Endothelial cell of umbilical vein (primary cell): ENCODE measurements at regions not wholly inside any gene's neighbourhood (a gene's known extent, or its start where the extent isn't known, plus 50 kb on each side); places are given as distances from the start of the nearest gene placed in this dataset.

Experiments
- BruUV-seq: library from RNA; stranded (reverse); fragments of 400-500 nt; replicated peaks from 2 replicates; lab custom pipeline; 2021; lab: Mats Ljungman, UMichigan
- CTCF ChIA-PET: fragments of 300-600, 350-600 bp; sonication (Branson Sonifier 250); formaldehyde crosslinking; loops from one replicate; lab custom pipeline; 2021; ENCODE audit warnings: antibody characterized with exemption, inconsistent platforms; lab: Charles Lee
- POLR2A ChIA-PET: fragments of 300-600, 350-600 bp; sonication (Branson Sonifier 250); formaldehyde crosslinking; loops from one replicate; lab custom pipeline; 2021; ENCODE audit warnings: antibody characterized with exemption, inconsistent platforms; lab: Charles Lee
- DNase-seq: peaks from one replicate; pipeline ENCODE4 v3.0.0-alpha.2; 2011; ENCODE audit warnings: low read depth, low spot score
- FAIRE-seq: peaks from 2 replicates; lab custom pipeline; 2011; peaks lifted over from hg19 to GRCh38; lab: Jason Lieb, UNC
- H2AFZ ChIP-seq: 2 replicates; pipeline ENCODE4 v1.6.0; 2012; ENCODE audit warnings: low read depth, low read length, control low read depth, inconsistent platforms
- H3K27ac ChIP-seq: 2 replicates; pipeline ENCODE4 v1.5.1; 2011; ENCODE audit warnings: low read depth, mild to moderate bottlenecking, control low read depth, low read length, moderate library complexity; ENCODE audit not compliant: insufficient read depth
- H3K27me3 ChIP-seq, 2 experiments: 2 replicates each; pipeline versions ENCODE4 v1.6.0 to v1.6.1; 2011; ENCODE audit warnings: low read length in 2 of 2, mixed read lengths in 1 of 2; ENCODE audit not compliant: control insufficient read depth in 2 of 2, insufficient read depth in 2 of 2
- H3K36me3 ChIP-seq, 2 experiments: 2 replicates in 1 of 2; 3 replicates in 1 of 2; pipeline ENCODE4 v1.5.1; 2011; ENCODE audit warnings: low read length in 2 of 2, mild to moderate bottlenecking in 1 of 2, moderate library complexity in 1 of 2; ENCODE audit not compliant: control insufficient read depth in 2 of 2, insufficient read depth in 2 of 2; ENCODE audit errors: extremely low read depth in 1 of 2
- H3K4me1 ChIP-seq: 3 replicates; pipeline ENCODE4 v1.5.1; 2011; ENCODE audit warnings: mild to moderate bottlenecking, low read length; ENCODE audit not compliant: control insufficient read depth, insufficient read depth; ENCODE audit errors: extremely low read depth
- H3K4me2 ChIP-seq: 2 replicates; pipeline ENCODE4 v1.6.1; 2011; ENCODE audit warnings: low read length, control low read depth, mixed read lengths; ENCODE audit not compliant: insufficient read depth
- H3K4me3 ChIP-seq, 3 experiments: fragments of 200-600 bp in 1 of 3; sonication (generic), shearing (Covaris generic) in 1 of 3; replicated peaks in 1 of 3; 2 replicates each; pipeline ENCODE4 v1.5.1; 2011 to 2016; ENCODE audit warnings: control low read depth in 3 of 3, low read length in 3 of 3, mild to moderate bottlenecking in 2 of 3, inconsistent platforms in 1 of 3, low read depth in 1 of 3, moderate library complexity in 1 of 3; ENCODE audit not compliant: insufficient read depth in 1 of 3
- H3K79me2 ChIP-seq: 2 replicates; pipeline ENCODE4 v1.6.0; 2012; ENCODE audit warnings: low read length, inconsistent platforms; ENCODE audit not compliant: control insufficient read depth, insufficient read depth
- H3K9ac ChIP-seq: replicated peaks from 2 replicates; pipeline ENCODE3; 2011; ENCODE audit warnings: low read length, control low read depth; ENCODE audit not compliant: insufficient read depth; ENCODE audit errors: extremely low read depth
- H3K9me1 ChIP-seq: replicated peaks from 3 replicates; pipeline ENCODE4 v1.6.0; 2011; ENCODE audit warnings: mild to moderate bottlenecking, low read length; ENCODE audit not compliant: control insufficient read depth, insufficient read depth; ENCODE audit errors: extremely low read depth
- H3K9me3 ChIP-seq: replicated peaks from 2 replicates; pipeline ENCODE4 v1.5.1; 2012; ENCODE audit warnings: low read length, inconsistent platforms; ENCODE audit not compliant: control insufficient read depth, insufficient read depth
- H4K20me1 ChIP-seq: replicated peaks from 2 replicates; pipeline ENCODE3; 2011; ENCODE audit warnings: mild to moderate bottlenecking, low read length; ENCODE audit not compliant: control insufficient read depth, insufficient read depth; ENCODE audit errors: extremely low read depth
- EZH2 ChIP-seq: IDR thresholded peaks from 2 replicates; pipeline ENCODE4 v1.6.1; 2012; ENCODE audit warnings: borderline replicate concordance, low read depth, mild to moderate bottlenecking, moderate library complexity, low read length, inconsistent platforms; ENCODE audit not compliant: severe bottlenecking
- FOS ChIP-seq: IDR thresholded peaks from 2 replicates; pipeline ENCODE4 v1.6.1; 2011; ENCODE audit warnings: mild to moderate bottlenecking, low read length, moderate library complexity, borderline replicate concordance; ENCODE audit not compliant: insufficient read depth
- JUN ChIP-seq: IDR thresholded peaks from 2 replicates; pipeline ENCODE4 v1.6.1; 2011; ENCODE audit warnings: borderline replicate concordance, low read depth; ENCODE audit not compliant: insufficient read length, insufficient read depth
- MAX ChIP-seq: IDR thresholded peaks from 2 replicates; pipeline ENCODE4 v1.6.1; 2011; ENCODE audit not compliant: insufficient read depth, insufficient read length
- MYC ChIP-seq: IDR thresholded peaks from one replicate; pipeline ENCODE4 v1.6.1; 2011; ENCODE audit warnings: mild to moderate bottlenecking, low read depth, low read length
- POLR2A ChIP-seq: IDR thresholded peaks from 2 replicates; pipeline ENCODE4 v1.6.1; 2012; ENCODE audit warnings: low read depth, mild to moderate bottlenecking, control low read depth, low read length
- POLR2AphosphoS5 ChIP-seq: IDR thresholded peaks from 2 replicates; pipeline ENCODE4 v1.6.1; 2012; ENCODE audit warnings: low read depth, mild to moderate bottlenecking, control low read depth, low read length, moderate library complexity; ENCODE audit not compliant: insufficient read depth
- dilution Hi-C: fragments of 300-500 bp; cut with MboI; formaldehyde crosslinking; loops from one replicate; pipeline ENCODE4 v1.15.0; 2019; ENCODE audit warnings: low sequenced_read_pairs; ENCODE audit not compliant: extremely low pct_ligation_motif_present
- intact Hi-C: fragments of 100-400 bp; cut with micrococcal nuclease; formaldehyde crosslinking; loops from one replicate; pipeline ENCODE4 v1.10.0; 2022
- TF ChIP-seq, protein P1 (sequence below), 2 donors: IDR thresholded peaks; 1 replicate in 1 of 2; 2 replicates in 1 of 2; pipeline ENCODE4 v1.5.1; 2011; ENCODE audit warnings: low read length in 2 of 2, mild to moderate bottlenecking in 2 of 2, moderate library complexity in 2 of 2, control low read depth in 1 of 2, inconsistent platforms in 1 of 2, low read depth in 1 of 2; ENCODE audit not compliant: insufficient read depth in 1 of 2; ENCODE audit errors: extremely low read depth in 1 of 2

DNA sequence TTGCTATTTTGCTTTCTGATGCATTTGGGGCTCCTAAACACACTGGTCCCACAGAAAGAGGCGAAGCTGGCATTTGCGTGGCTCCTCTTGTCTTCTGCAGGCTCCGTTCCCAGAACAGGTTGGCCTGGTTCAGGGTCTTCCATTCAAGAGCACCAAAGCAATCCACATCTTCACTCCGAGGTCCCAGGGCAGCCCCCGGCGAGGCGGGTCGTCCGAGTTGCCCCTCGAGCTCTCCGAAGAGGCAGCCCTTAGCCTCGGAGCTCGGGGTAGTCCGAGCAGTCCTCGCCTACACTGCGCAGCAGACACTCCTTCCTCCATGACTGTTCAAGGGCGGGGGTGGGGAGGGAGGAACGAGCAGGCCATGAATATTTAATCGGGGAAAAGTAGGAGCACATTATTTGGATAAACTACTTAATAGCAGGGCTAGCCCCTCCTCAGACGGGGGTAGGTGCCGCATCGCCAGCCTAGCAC lies 321.3 kb downstream of the BLID start:
- no peak overlapping the region for H3K9ac ChIP-seq
- H3K9me3 ChIP-seq = no peaks in the 10 kb centered on the region
- no peaks in the 10 kb centered on the region for H3K27me3 ChIP-seq
- no peak for FAIRE-seq
- no peak overlapping the region for H2AFZ ChIP-seq
- H3K4me2 ChIP-seq = no peak overlapping the region
- POLR2A ChIA-PET = no interaction called here
- H3K27ac ChIP-seq = no peak overlapping the region
- H3K36me3 ChIP-seq = no peaks in the 10 kb centered on the region
- DNase-seq = no peak
- no TSS peak for BruUV-seq
- H3K4me3 ChIP-seq = no peak overlapping the region
- no peak for TF ChIP-seq EZH2
- TF ChIP-seq POLR2A = no peak
- TF ChIP-seq FOS = no peak
- no peak for TF ChIP-seq POLR2AphosphoS5
- TF ChIP-seq MYC = no peak
- CTCF ChIA-PET = interaction anchor here (1.2 kb wide), 1 partner anchor 11 kb away, joined by 3 read pairs; no protein-coding TSS in a partner anchor
- no peaks in the 10 kb centered on the region for H3K79me2 ChIP-seq
- no peaks in the 10 kb centered on the region for H3K9me1 ChIP-seq
- H4K20me1 ChIP-seq = no peaks in the 10 kb centered on the region
- dilution Hi-C loops (no loop called here), intact Hi-C loops (loop anchor here (5.0 kb wide), 1 partner anchor 47 kb away; no protein-coding TSS in a partner anchor)
- H3K4me1 ChIP-seq = no peaks in the 10 kb centered on the region

DNA sequence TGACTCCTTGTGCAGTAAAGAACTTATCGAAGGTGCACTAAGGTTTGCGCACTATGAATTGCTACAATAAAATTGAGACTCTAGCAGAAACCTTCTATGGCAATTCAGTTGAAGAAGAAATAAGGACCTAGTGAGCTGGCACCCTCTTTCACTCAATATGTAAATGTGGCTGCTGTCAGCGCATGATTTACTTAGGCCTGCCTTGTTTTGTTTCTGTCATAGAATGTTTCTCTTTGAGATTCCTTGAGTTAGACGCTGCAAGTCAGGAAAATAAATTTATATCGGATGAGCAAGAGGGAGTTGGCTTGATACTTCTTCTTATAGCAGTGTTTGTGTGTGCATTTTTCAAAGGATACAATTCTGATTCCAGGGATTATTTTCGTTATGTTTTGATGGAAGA lies 322.1 kb downstream of the BLID start:
- H3K4me3 ChIP-seq = no peak overlapping the region
- BruUV-seq = no TSS peak
- H3K79me2 ChIP-seq = no peaks in the 10 kb centered on the region
- H3K9me3 ChIP-seq = no peaks in the 10 kb centered on the region
- no peaks in the 10 kb centered on the region for H3K4me1 ChIP-seq
- TF ChIP-seq POLR2A (no peak), MAX (no peak), FOS (no peak), POLR2AphosphoS5 (no peak), JUN (no peak)
- TF ChIP-seq, protein P1, sequence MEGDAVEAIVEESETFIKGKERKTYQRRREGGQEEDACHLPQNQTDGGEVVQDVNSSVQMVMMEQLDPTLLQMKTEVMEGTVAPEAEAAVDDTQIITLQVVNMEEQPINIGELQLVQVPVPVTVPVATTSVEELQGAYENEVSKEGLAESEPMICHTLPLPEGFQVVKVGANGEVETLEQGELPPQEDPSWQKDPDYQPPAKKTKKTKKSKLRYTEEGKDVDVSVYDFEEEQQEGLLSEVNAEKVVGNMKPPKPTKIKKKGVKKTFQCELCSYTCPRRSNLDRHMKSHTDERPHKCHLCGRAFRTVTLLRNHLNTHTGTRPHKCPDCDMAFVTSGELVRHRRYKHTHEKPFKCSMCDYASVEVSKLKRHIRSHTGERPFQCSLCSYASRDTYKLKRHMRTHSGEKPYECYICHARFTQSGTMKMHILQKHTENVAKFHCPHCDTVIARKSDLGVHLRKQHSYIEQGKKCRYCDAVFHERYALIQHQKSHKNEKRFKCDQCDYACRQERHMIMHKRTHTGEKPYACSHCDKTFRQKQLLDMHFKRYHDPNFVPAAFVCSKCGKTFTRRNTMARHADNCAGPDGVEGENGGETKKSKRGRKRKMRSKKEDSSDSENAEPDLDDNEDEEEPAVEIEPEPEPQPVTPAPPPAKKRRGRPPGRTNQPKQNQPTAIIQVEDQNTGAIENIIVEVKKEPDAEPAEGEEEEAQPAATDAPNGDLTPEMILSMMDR (IDR thresholded peaks at IDR 0.05; ENCODE audit: extremely low read depth in 1 of 2, insufficient read depth in 1 of 2, low read depth in 1 of 2, low read length in 2 of 2) = no peak
- H3K36me3 ChIP-seq = no peaks in the 10 kb centered on the region
- H3K27ac ChIP-seq = no peak overlapping the region
- DNase-seq (no peak), FAIRE-seq (no peak)
- dilution Hi-C loops = no loop called here
- no peaks in the 10 kb centered on the region for H4K20me1 ChIP-seq
- intact Hi-C loops = no loop called here
- H3K4me2 ChIP-seq = no peak overlapping the region
- H2AFZ ChIP-seq = no peak overlapping the region
- no peaks in the 10 kb centered on the region for H3K9me1 ChIP-seq
- POLR2A ChIA-PET = no interaction called here
- H3K27me3 ChIP-seq = no peaks in the 10 kb centered on the region
- CTCF ChIA-PET = no interaction called here
- H3K9ac ChIP-seq = no peak overlapping the region
